ACC112 (cell line): ENCODE measurements at regions not wholly inside any gene's neighbourhood (a gene's known extent, or its start where the extent isn't known, plus 50 kb on each side); places are given as distances from the start of the nearest gene placed in this dataset.

Experiments
- H2AFZ ChIP-seq: fragments of 200-600 bp; sonication (generic); one replicate; pipeline ENCODE4 v1.6.0; 2017; ENCODE audit warnings: antibody characterized with exemption, low read length; ENCODE audit not compliant: unreplicated experiment
- H3K27ac ChIP-seq: fragments of 200-600 bp; sonication (generic); 2 replicates; pipeline ENCODE4 v1.5.1; 2014; ENCODE audit warnings: low read depth, mild to moderate bottlenecking, antibody characterized with exemption, low read length, moderate library complexity
- H3K27me3 ChIP-seq: fragments of 200-600 bp; sonication (generic); 2 replicates; pipeline ENCODE4 v1.6.1; 2014; ENCODE audit warnings: mild to moderate bottlenecking, antibody characterized with exemption, low read length, moderate library complexity, mixed read lengths; ENCODE audit not compliant: insufficient read depth
- H3K36me3 ChIP-seq: fragments of 200-600 bp; sonication (generic); 2 replicates; pipeline ENCODE4 v1.6.1; 2016; ENCODE audit warnings: mild to moderate bottlenecking, antibody characterized with exemption, low read length, moderate library complexity, mixed read lengths; ENCODE audit not compliant: insufficient read depth
- H3K4me1 ChIP-seq: fragments of 200-600 bp; sonication (generic); one replicate; pipeline ENCODE4 v1.6.1; 2016; ENCODE audit warnings: low read length, mixed read lengths; ENCODE audit not compliant: insufficient read depth, unreplicated experiment, control insufficient read depth
- H3K4me3 ChIP-seq: fragments of 200-600 bp; sonication (generic); 2 replicates; pipeline ENCODE4 v1.5.1; 2014; ENCODE audit warnings: mild to moderate bottlenecking, low read depth, low read length
- H3K79me2 ChIP-seq: fragments of 200-600 bp; sonication (generic); one replicate; pipeline ENCODE4 v1.6.0; 2016; ENCODE audit warnings: low read length; ENCODE audit not compliant: control insufficient read depth, unreplicated experiment, insufficient read depth

DNA sequence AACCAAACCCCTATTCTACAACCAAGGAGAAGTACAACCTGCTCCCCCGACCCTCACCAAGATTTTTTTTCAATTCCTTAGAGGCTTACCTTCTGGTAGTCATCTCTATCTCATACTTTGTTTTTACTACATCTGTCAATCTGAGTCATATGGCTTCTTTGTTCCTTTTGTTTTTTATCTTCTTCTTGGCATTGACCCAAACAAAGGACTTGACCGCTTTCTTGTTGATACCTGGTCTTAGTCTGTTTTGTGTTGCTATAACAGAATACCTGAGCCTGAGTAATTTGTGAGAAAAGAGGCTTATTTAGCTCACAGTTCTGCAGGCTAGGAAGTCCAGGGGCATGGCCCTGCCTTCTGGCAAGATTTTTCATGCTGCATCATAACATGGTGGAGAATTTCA is 352.7 kb downstream of the MLLT3 start:
- H3K27me3 ChIP-seq = no peaks in the 10 kb centered on the region
- H3K79me2 ChIP-seq = no peaks in the 10 kb centered on the region
- H2AFZ ChIP-seq = no peak overlapping the region
- H3K4me3 ChIP-seq = no peak overlapping the region
- H3K27ac ChIP-seq = no peak overlapping the region
- no peaks in the 10 kb centered on the region for H3K36me3 ChIP-seq
- H3K4me1 ChIP-seq = no peaks in the 10 kb centered on the region

- Histone ChIP-seq H3K27ac (no peak overlapping the region), H3K4me3 (no peak overlapping the region), H3K79me2 (no peaks in the 10 kb centered on the region), H2AFZ (no peak overlapping the region), H3K36me3 (no peaks in the 10 kb centered on the region), H3K27me3 (peaks cover 6% of the 10 kb centered on the region; the same call in 1 of the 2 replicates), H3K4me1 (no peaks in the 10 kb centered on the region)
These were observed 357.4 kb downstream of the MLLT3 start for GRCh38 chr9:20264896-20265295.

GRCh38 chr9:20262611-20263010 is 359.7 kb downstream of the MLLT3 start:
- Histone ChIP-seq H2AFZ (no peak overlapping the region), H3K36me3 (no peaks in the 10 kb centered on the region), H3K79me2 (no peaks in the 10 kb centered on the region), H3K4me3 (no peak overlapping the region), H3K4me1 (no peaks in the 10 kb centered on the region), H3K27me3 (peaks cover 6% of the 10 kb centered on the region; the same call in 1 of the 2 replicates), H3K27ac (no peak overlapping the region)

DNA sequence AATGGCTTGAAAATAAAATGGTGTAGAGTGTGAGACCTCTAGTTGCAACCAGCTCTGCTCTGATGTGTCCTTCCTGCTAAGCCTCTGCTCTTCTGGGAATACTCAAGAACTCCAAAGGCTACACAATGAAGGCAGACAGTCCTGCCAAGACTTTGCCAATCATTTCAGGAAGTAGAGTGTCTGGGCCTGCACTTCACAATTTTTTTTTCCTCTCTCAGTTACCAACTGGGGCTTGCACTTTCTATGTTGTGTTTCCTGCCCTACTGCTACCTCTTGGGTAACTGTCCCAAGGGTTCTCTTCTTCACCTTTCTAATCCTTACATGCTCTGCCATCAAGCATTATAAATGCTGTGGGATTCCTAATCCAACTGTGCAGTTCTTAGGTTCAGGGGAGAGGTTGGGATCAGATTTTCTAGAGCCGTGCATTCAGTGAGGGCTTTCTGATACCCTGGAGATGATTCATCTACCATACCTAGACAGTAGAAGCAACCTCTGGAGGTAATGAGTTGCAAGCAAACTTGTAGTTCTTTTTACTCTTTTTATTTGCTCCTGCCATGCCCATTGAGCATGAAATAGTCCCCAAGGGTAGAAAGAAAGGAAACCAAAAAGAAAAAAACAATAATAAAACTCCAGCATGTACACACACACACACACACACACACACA is 365.9 kb downstream of the MLLT3 start:
- no peak overlapping the region for H3K4me3 ChIP-seq
- no peak overlapping the region for H3K27ac ChIP-seq
- H3K36me3 ChIP-seq = no peaks in the 10 kb centered on the region
- H3K27me3 ChIP-seq = peaks cover 19% of the 10 kb centered on the region
- H2AFZ ChIP-seq = no peak overlapping the region
- no peaks in the 10 kb centered on the region for H3K4me1 ChIP-seq
- H3K79me2 ChIP-seq = no peaks in the 10 kb centered on the region

- Histone ChIP-seq H3K4me1 (no peaks in the 10 kb centered on the region), H3K4me3 (no peak overlapping the region), H3K36me3 (no peaks in the 10 kb centered on the region), H2AFZ (no peak overlapping the region), H3K79me2 (no peaks in the 10 kb centered on the region), H3K27ac (no peak overlapping the region), H3K27me3 (peaks cover 19% of the 10 kb centered on the region)
These were observed 367.2 kb downstream of the MLLT3 start for GRCh38 chr9:20255052-20255451.

- Histone ChIP-seq H3K27me3 (peaks cover 19% of the 10 kb centered on the region), H3K4me1 (no peaks in the 10 kb centered on the region)
These were observed 368.7 kb downstream of the MLLT3 start for GRCh38 chr9:20253635-20254034.

DNA sequence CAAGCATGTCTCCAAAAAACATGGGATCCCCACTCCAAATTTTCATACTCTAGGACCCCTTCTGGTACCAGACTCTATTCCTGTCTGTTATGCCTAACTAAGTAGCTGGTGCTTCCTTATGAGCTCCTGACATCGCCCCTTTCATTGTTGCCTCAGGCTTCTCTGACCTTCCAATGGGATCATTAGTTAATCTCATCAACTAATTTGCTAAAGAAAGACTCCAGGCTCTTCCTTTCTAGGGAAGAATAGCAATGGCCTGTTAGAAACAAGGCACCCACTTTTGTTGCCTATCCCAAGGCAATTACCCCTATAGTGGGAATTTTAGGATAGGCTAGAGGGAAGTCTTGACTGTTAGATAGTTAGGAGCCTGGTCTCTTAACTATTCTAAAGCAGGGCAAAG is 369.5 kb downstream of the MLLT3 start:
- peaks cover 19% of the 10 kb centered on the region for H3K27me3 ChIP-seq
- no peaks in the 10 kb centered on the region for H3K4me1 ChIP-seq
- no peaks in the 10 kb centered on the region for H3K79me2 ChIP-seq
- no peak overlapping the region for H3K27ac ChIP-seq
- H2AFZ ChIP-seq = no peak overlapping the region
- H3K36me3 ChIP-seq = no peaks in the 10 kb centered on the region
- H3K4me3 ChIP-seq = no peak overlapping the region

More at GRCh38 chr9:20253635-20254034, 368.7 kb downstream of the MLLT3 start:
- Histone ChIP-seq H2AFZ (no peak overlapping the region), H3K27ac (no peak overlapping the region), H3K36me3 (no peaks in the 10 kb centered on the region), H3K79me2 (no peaks in the 10 kb centered on the region), H3K4me3 (no peak overlapping the region)

DNA sequence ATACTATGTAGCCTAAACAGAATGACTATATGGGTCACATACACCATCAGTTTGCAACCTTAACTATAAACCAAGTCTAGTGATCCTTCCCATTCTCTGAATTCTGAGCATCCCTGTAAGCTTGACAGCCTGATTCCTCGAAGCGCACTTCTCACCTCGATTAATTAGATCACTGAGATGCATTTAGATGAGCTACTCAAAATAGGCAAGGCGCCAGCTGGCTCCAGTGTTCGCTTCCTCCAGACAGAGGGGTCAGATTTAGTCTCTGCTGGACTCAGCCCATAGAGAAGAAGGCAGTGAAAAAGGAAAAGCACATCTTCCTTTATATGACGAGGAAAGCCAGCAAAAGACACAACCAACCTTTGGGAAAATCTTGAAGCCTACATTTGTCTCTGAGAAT is 371.5 kb downstream of the MLLT3 start:
- Histone ChIP-seq H3K27me3 (peaks cover 19% of the 10 kb centered on the region), H3K27ac (no peak overlapping the region), H2AFZ (no peak overlapping the region), H3K79me2 (no peaks in the 10 kb centered on the region), H3K4me3 (no peak overlapping the region), H3K4me1 (no peaks in the 10 kb centered on the region), H3K36me3 (no peaks in the 10 kb centered on the region)

DNA sequence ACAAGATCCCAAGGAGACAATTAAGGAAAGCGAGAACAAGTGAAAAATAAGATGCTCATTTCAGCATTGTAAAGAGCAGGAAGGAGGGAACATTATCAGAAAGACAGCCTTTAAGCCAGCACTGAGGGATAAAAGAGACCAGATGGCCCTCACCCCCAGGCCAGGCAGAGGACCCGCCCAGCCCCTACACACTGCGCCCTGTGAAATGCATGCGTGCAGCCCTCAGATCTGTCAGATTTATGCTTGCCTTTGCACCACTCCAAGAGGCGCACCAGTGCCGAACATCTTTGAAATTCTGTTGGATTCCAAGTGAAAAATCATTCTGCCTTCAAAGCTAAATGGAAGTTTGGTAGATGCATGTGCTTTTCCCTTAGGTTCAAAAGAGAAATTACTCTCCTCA is 378.0 kb downstream of the MLLT3 start:
- no peaks in the 10 kb centered on the region for H3K4me1 ChIP-seq
- H3K36me3 ChIP-seq = no peaks in the 10 kb centered on the region
- H3K27me3 ChIP-seq = peaks cover 29% of the 10 kb centered on the region
- no peak overlapping the region for H3K4me3 ChIP-seq
- no peak overlapping the region for H2AFZ ChIP-seq
- no peaks in the 10 kb centered on the region for H3K79me2 ChIP-seq
- no peak overlapping the region for H3K27ac ChIP-seq

- H3K4me3 ChIP-seq = no peak overlapping the region
These were observed 378.5 kb downstream of the MLLT3 start for GRCh38 chr9:20243841-20244240.

DNA sequence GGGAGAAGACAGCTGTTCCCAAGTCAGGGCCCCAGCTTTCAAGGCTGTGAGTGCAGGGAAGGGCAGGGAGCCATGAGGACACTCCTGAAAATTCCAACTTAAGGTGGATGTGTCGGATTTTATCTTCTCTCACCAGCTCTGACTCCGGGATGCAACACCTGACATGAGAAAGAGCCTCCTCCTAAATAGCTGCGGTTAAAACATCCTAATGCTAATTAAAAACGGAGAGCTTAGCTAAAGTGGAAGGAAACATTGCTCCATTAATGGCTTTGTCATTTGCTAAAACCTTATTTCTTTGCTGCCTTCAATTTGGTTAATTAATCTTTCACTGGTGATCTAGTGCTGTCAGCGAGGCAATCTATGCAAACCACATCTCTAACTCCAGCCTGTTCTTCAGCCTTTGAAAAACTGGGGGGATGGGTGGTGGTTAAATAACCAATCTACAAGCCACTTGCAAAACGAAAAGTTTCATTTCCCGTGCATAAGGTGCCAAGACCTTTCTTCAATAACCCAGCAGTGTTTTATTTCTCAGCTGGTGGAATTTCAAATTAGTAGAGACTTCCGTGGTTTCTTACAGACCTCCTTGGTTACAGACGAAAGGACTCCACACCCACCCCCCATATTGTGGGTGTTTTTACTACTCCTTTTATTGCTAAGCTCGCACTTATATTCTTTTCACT is 379.6 kb downstream of the MLLT3 start:
- Histone ChIP-seq H3K27me3 (peaks cover 29% of the 10 kb centered on the region), H3K79me2 (no peaks in the 10 kb centered on the region), H3K36me3 (no peaks in the 10 kb centered on the region), H3K4me3 (no peak overlapping the region), H3K27ac (no peak overlapping the region), H2AFZ (no peak overlapping the region), H3K4me1 (no peaks in the 10 kb centered on the region)

More at GRCh38 chr9:20243841-20244240, 378.5 kb downstream of the MLLT3 start:
- no peaks in the 10 kb centered on the region for H3K36me3 ChIP-seq
- H3K4me1 ChIP-seq = no peaks in the 10 kb centered on the region
- H3K27ac ChIP-seq = no peak overlapping the region
- peaks cover 29% of the 10 kb centered on the region for H3K27me3 ChIP-seq
- H2AFZ ChIP-seq = no peak overlapping the region
- no peaks in the 10 kb centered on the region for H3K79me2 ChIP-seq
